ENCODE measurements at regions not wholly inside any gene's neighbourhood (a gene's known extent, or its start where the extent isn't known, plus 50 kb on each side); places are given as distances from the start of the nearest gene placed in this dataset.

GRCh38 chr10:120990831-120991230 lies 139.7 kb downstream of the WDR11 start:
- TF ChIP-seq EZH2 (IDR thresholded peaks at IDR 0.05; ENCODE audit: borderline replicate concordance) (no peak), CTCF (IDR thresholded peaks at IDR 0.05; ENCODE audit: poor library complexity) (no peak), EZH2phosphoT487 (IDR thresholded peaks at IDR 0.05; ENCODE audit: low read depth, severe bottlenecking, unreplicated experiment) (no peak)
